Naive thymus-derived CD4-positive, alpha-beta T cell (primary cell): ENCODE measurements at regions not wholly inside any gene's neighbourhood (a gene's known extent, or its start where the extent isn't known, plus 50 kb on each side); places are given as distances from the start of the nearest gene placed in this dataset.

Experiments used
- ATAC-seq: fragments of 150-1000 bp; cut with Tn5 transposase; 2 replicates; pipeline ENCODE4 v1.10.0; 2021; ENCODE audit warnings: mild to moderate bottlenecking, moderate library complexity
- CTCF ChIA-PET: fragments of 350-600 bp; sonication (Branson Sonifier 250); formaldehyde crosslinking; loops from one replicate; lab custom pipeline; 2021; ENCODE audit warnings: antibody characterized with exemption; lab: Charles Lee
- POLR2A ChIA-PET: fragments of 350-600 bp; sonication (Branson Sonifier 250); formaldehyde crosslinking; loops from one replicate; lab custom pipeline; 2021; ENCODE audit warnings: antibody characterized with exemption, inconsistent platforms; lab: Charles Lee
- DNase-seq, 9 donors: peaks; one replicate each; pipeline versions ENCODE4 v3.0.0 to v3.0.0-alpha.2; 2020 to 2022; ENCODE audit warnings: mixed read lengths in 1 of 9
- H3K27ac ChIP-seq: one replicate; pipeline ENCODE4 v1.7.0; 2013; ENCODE audit warnings: mild to moderate bottlenecking, low read depth, low read length, moderate library complexity
- H3K27me3 ChIP-seq, 2 donors: one replicate each; pipeline ENCODE4 v1.7.0; 2013; ENCODE audit warnings: low read length in 2 of 2, mild to moderate bottlenecking in 2 of 2, moderate library complexity in 2 of 2; ENCODE audit not compliant: control insufficient read depth in 2 of 2, insufficient read depth in 2 of 2
- H3K36me3 ChIP-seq, 3 experiments: 1 replicate in 2 of 3; 2 replicates in 1 of 3; pipeline ENCODE4 v1.7.0; 2013; ENCODE audit warnings: low read length in 3 of 3, mild to moderate bottlenecking in 3 of 3, moderate library complexity in 1 of 3; ENCODE audit not compliant: insufficient read depth in 3 of 3, control insufficient read depth in 2 of 3
- H3K4me1 ChIP-seq, 2 donors: one replicate each; pipeline ENCODE4 v1.7.0; 2013; ENCODE audit warnings: low read length in 2 of 2, mild to moderate bottlenecking in 2 of 2, moderate library complexity in 1 of 2; ENCODE audit not compliant: control insufficient read depth in 2 of 2, insufficient read depth in 2 of 2
- H3K4me3 ChIP-seq: 2 replicates; pipeline ENCODE4 v1.7.0; 2013; ENCODE audit warnings: mild to moderate bottlenecking, low read length
- H3K9me3 ChIP-seq, 3 experiments: 1 replicate in 2 of 3; 2 replicates in 1 of 3; pipeline ENCODE4 v1.7.0; 2013; ENCODE audit warnings: low read length in 3 of 3; ENCODE audit not compliant: control insufficient read depth in 2 of 3
- H3K27ac Mint-ChIP-seq, 9 donors: one replicate each; pipeline ENCODE4 v1.8.0; 2020 to 2022; ENCODE audit warnings: mixed read lengths in 9 of 9, mild to moderate bottlenecking in 8 of 9, moderate library complexity in 5 of 9, inconsistent platforms in 2 of 9
- H3K27me3 Mint-ChIP-seq, 5 donors: one replicate each; pipeline ENCODE4 v1.8.0; 2021 to 2022; ENCODE audit warnings: mixed read lengths in 5 of 5, mild to moderate bottlenecking in 1 of 5
- H3K36me3 Mint-ChIP-seq, 5 donors: one replicate each; pipeline ENCODE4 v1.8.0; 2020 to 2022; ENCODE audit warnings: mixed read lengths in 5 of 5, mild to moderate bottlenecking in 3 of 5, inconsistent platforms in 1 of 5
- H3K4me1 Mint-ChIP-seq, 7 donors: one replicate each; pipeline ENCODE4 v1.8.0; 2020 to 2022; ENCODE audit warnings: mixed read lengths in 7 of 7, mild to moderate bottlenecking in 3 of 7, inconsistent platforms in 1 of 7
- H3K4me3 Mint-ChIP-seq, 10 donors: one replicate each; pipeline ENCODE4 v1.8.0; 2020 to 2022; ENCODE audit warnings: mild to moderate bottlenecking in 10 of 10, mixed read lengths in 10 of 10, moderate library complexity in 6 of 10, inconsistent platforms in 2 of 10
- H3K9me3 Mint-ChIP-seq, 11 donors: one replicate each; pipeline ENCODE4 v1.8.0; 2020 to 2022; ENCODE audit warnings: mixed read lengths in 11 of 11, mild to moderate bottlenecking in 4 of 11, inconsistent platforms in 1 of 11, moderate library complexity in 1 of 11
- intact Hi-C, 2 donors: fragments of 100-400 bp; cut with micrococcal nuclease; formaldehyde crosslinking; loops; one replicate each; pipeline ENCODE4 v1.15.1; 2023

- no peaks in the 10 kb centered on the region for H3K9me3 ChIP-seq
- ATAC-seq = no peak
- intact Hi-C loops = no loop called here
- ChIA-PET POLR2A (no interaction called here), CTCF (no interaction called here)
- H3K36me3 Mint-ChIP-seq = no peaks in the 10 kb centered on the region
- H3K4me3 ChIP-seq = no peak overlapping the region
- no peak overlapping the region for H3K27ac Mint-ChIP-seq
- H3K4me1 Mint-ChIP-seq = no peaks in the 10 kb centered on the region
- peaks cover 4 to 35% (median 11%) of the 10 kb centered on the region in 11 donors for H3K9me3 Mint-ChIP-seq
- H3K36me3 ChIP-seq = no peaks in the 10 kb centered on the region
- H3K4me3 Mint-ChIP-seq = no peak overlapping the region
- no peaks in the 10 kb centered on the region for H3K27me3 Mint-ChIP-seq
- H3K27me3 ChIP-seq = no peaks in the 10 kb centered on the region
- no peak overlapping the region for H3K27ac ChIP-seq
- H3K4me1 ChIP-seq = no peaks in the 10 kb centered on the region
- no peak for DNase-seq
Observed at GRCh38 chr2:116145031-116145430, 1669.5 kb upstream of the DDX18 start.

- ATAC-seq (no peak), DNase-seq (no peak)
- no peaks in the 10 kb centered on the region for H3K36me3 ChIP-seq
- no peak overlapping the region for H3K27ac Mint-ChIP-seq
- peaks cover 1 to 42% (median 7%) of the 10 kb centered on the region in 11 donors for H3K9me3 Mint-ChIP-seq
- no peak overlapping the region for H3K4me3 Mint-ChIP-seq
- H3K36me3 Mint-ChIP-seq = no peaks in the 10 kb centered on the region
- intact Hi-C loops = no loop called here
- no peak overlapping the region for H3K27ac ChIP-seq
- H3K9me3 ChIP-seq = no peaks in the 10 kb centered on the region
- ChIA-PET POLR2A (no interaction called here), CTCF (no interaction called here)
- no peaks in the 10 kb centered on the region for H3K4me1 Mint-ChIP-seq
- no peak overlapping the region for H3K4me3 ChIP-seq
- H3K27me3 ChIP-seq = no peaks in the 10 kb centered on the region
- H3K27me3 Mint-ChIP-seq = no peaks in the 10 kb centered on the region
- no peaks in the 10 kb centered on the region for H3K4me1 ChIP-seq
Observed at GRCh38 chr2:116148361-116148760, 1666.1 kb upstream of the DDX18 start.

GRCh38 chr2:116153729-116154128 is 1660.8 kb upstream of the DDX18 start:
- Histone ChIP-seq H3K27me3 (no peaks in the 10 kb centered on the region), H3K36me3 (no peaks in the 10 kb centered on the region), H3K27ac (no peak overlapping the region), H3K9me3 (peaks cover 0 to 3% (median 0%) of the 10 kb centered on the region in 3 experiments), H3K4me1 (no peaks in the 10 kb centered on the region), H3K4me3 (no peak overlapping the region)
- POLR2A ChIA-PET = no interaction called here
- Mint-ChIP-seq H3K9me3 (peaks cover 10 to 46% (median 17%) of the 10 kb centered on the region in 11 donors), H3K36me3 (no peaks in the 10 kb centered on the region), H3K4me1 (no peaks in the 10 kb centered on the region), H3K27ac (no peak overlapping the region), H3K4me3 (no peak overlapping the region), H3K27me3 (no peaks in the 10 kb centered on the region)
- intact Hi-C loops = no loop called here
- CTCF ChIA-PET = no interaction called here
- ATAC-seq (no peak), DNase-seq (no peak)

GRCh38 chr2:116160657-116161056 is 1653.8 kb upstream of the DDX18 start:
- no peak for ATAC-seq
- Mint-ChIP-seq H3K4me1 (no peaks in the 10 kb centered on the region), H3K9me3 (peaks cover 12 to 56% (median 26%) of the 10 kb centered on the region in 11 donors), H3K27ac (no peak overlapping the region), H3K27me3 (no peaks in the 10 kb centered on the region), H3K36me3 (peaks cover 0 to 4% (median 0%) of the 10 kb centered on the region in 5 donors), H3K4me3 (no peak overlapping the region)
- Histone ChIP-seq H3K27me3 (no peaks in the 10 kb centered on the region), H3K27ac (no peak overlapping the region), H3K36me3 (no peaks in the 10 kb centered on the region), H3K9me3 (peaks cover 0 to 13% (median 0%) of the 10 kb centered on the region in 3 experiments), H3K4me1 (no peaks in the 10 kb centered on the region), H3K4me3 (no peak overlapping the region)
- intact Hi-C loops = no loop called here
- no peak for DNase-seq
- CTCF ChIA-PET = no interaction called here
- POLR2A ChIA-PET = no interaction called here

DNA sequence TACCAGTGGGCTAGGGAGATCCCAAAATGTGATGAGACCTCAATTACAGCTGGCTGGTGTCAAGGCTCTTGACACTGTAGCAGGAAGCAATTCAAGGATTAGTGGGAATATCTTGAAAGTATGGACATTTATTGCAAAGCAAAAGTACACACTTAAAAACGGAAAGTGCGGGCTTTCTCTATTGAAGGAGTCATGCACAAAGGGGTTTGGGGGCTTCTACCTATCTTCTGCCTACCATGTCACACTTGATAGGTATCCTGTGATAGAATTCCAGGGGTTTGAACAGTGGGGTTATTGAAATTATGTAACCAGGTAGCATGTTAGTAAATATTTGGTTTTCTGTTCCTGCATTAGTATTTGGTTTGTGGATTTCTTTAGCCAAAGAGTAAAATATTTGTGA is 1652.1 kb upstream of the DDX18 start:
- Mint-ChIP-seq H3K27ac (no peak overlapping the region), H3K4me3 (no peak overlapping the region), H3K9me3 (peaks cover 12 to 55% (median 19%) of the 10 kb centered on the region in 11 donors), H3K4me1 (no peaks in the 10 kb centered on the region), H3K36me3 (peaks cover 0 to 4% (median 0%) of the 10 kb centered on the region in 5 donors), H3K27me3 (no peaks in the 10 kb centered on the region)
- Histone ChIP-seq H3K9me3 (peaks cover 0 to 13% (median 0%) of the 10 kb centered on the region in 3 experiments), H3K27ac (no peak overlapping the region), H3K27me3 (no peaks in the 10 kb centered on the region), H3K36me3 (no peaks in the 10 kb centered on the region), H3K4me3 (no peak overlapping the region), H3K4me1 (no peaks in the 10 kb centered on the region)
- ChIA-PET POLR2A (no interaction called here), CTCF (no interaction called here)
- ATAC-seq = no peak
- no peak for DNase-seq
- intact Hi-C loops = no loop called here

- Mint-ChIP-seq H3K27ac (no peak overlapping the region), H3K27me3 (no peaks in the 10 kb centered on the region), H3K36me3 (no peaks in the 10 kb centered on the region), H3K4me3 (no peak overlapping the region), H3K4me1 (no peaks in the 10 kb centered on the region), H3K9me3 (peaks cover 4 to 40% (median 18%) of the 10 kb centered on the region in 11 donors)
- H3K36me3 ChIP-seq = no peaks in the 10 kb centered on the region
- CTCF ChIA-PET = no interaction called here
- POLR2A ChIA-PET = no interaction called here
- no peak overlapping the region for H3K27ac ChIP-seq
- H3K9me3 ChIP-seq = peaks cover 0 to 8% (median 0%) of the 10 kb centered on the region in 3 experiments
- no peak overlapping the region for H3K4me3 ChIP-seq
- ATAC-seq (no peak), DNase-seq (no peak)
- intact Hi-C loops = no loop called here
- no peaks in the 10 kb centered on the region for H3K27me3 ChIP-seq
- no peaks in the 10 kb centered on the region for H3K4me1 ChIP-seq
Observed at GRCh38 chr2:116167107-116167506, 1647.4 kb upstream of the DDX18 start.

GRCh38 chr2:116180072-116180471 is 1634.4 kb upstream of the DDX18 start:
- H3K27ac Mint-ChIP-seq = no peak overlapping the region
- CTCF ChIA-PET = no interaction called here
- DNase-seq (no peak), ATAC-seq (no peak)
- no peaks in the 10 kb centered on the region for H3K27me3 Mint-ChIP-seq
- Histone ChIP-seq H3K4me1 (no peaks in the 10 kb centered on the region), H3K27ac (no peak overlapping the region), H3K27me3 (no peaks in the 10 kb centered on the region), H3K36me3 (no peaks in the 10 kb centered on the region), H3K4me3 (no peak overlapping the region), H3K9me3 (no peaks in the 10 kb centered on the region)
- H3K4me1 Mint-ChIP-seq = no peaks in the 10 kb centered on the region
- H3K36me3 Mint-ChIP-seq = no peaks in the 10 kb centered on the region
- intact Hi-C loops = no loop called here
- POLR2A ChIA-PET = no interaction called here
- H3K4me3 Mint-ChIP-seq = no peak overlapping the region
- H3K9me3 Mint-ChIP-seq = peaks cover 0 to 20% (median 6%) of the 10 kb centered on the region in 11 donors
